ENCODE measurements at regions not wholly inside any gene's neighbourhood (a gene's known extent, or its start where the extent isn't known, plus 50 kb on each side); places are given as distances from the start of the nearest gene placed in this dataset.

DNA sequence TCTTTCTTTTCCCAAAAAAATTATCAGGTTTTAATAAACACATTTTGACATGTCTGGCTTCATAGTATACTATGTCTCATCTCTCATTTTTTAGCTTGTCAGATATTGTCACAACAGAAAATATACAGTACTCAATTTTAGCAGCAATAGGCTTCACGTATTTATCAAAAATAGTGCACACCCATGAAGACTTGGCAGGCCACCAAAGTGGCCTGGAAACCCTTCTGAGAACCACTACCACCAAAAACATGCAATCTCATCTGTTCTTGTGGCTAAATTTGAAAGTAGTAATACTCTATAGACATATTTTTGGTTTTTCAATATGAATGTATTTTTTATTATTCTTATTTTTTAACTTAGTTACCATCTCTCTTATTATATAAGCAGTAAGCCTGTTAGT, 1094.5 kb upstream of the LRRN3 start:
- no peak overlapping the region for H3K4me3 ChIP-seq (ENCODE audit: low read length)
- no peak overlapping the region for H2BK5ac ChIP-seq (ENCODE audit: low read length)
- no peaks in the 10 kb centered on the region for H3K79me2 ChIP-seq (ENCODE audit: control insufficient read depth, insufficient read depth, low read length)
- H3K27me3 ChIP-seq (ENCODE audit: insufficient read depth, low read length, poor library complexity) = no peaks in the 10 kb centered on the region
- H2BK15ac ChIP-seq (replicated peaks; ENCODE audit: low read depth) = no peak overlapping the region
- H4K5ac ChIP-seq (ENCODE audit: low read length) = no peak overlapping the region
- no peak for DNase-seq
- no peak overlapping the region for H2AK5ac ChIP-seq (ENCODE audit: low read length)
- no peak overlapping the region for H3K56ac ChIP-seq (ENCODE audit: low read length)
- WGBS (ENCODE audit: extremely low coverage, insufficient coverage, low lambda C conversion rate) = no CpG with 5 or more reads among the region's 1 CpG
- H3K4ac ChIP-seq (ENCODE audit: low read depth, low read length) = no peak overlapping the region
- no peak overlapping the region for H3K9ac ChIP-seq (ENCODE audit: low read length)
- H3K18ac ChIP-seq (ENCODE audit: low read length) = no peak overlapping the region
- H2BK120ac ChIP-seq (ENCODE audit: low read depth, low read length) = no peak overlapping the region
- H3K23ac ChIP-seq (ENCODE audit: low read length) = no peak overlapping the region
- no peaks in the 10 kb centered on the region for H3K4me1 ChIP-seq (ENCODE audit: control insufficient read depth, low read depth, low read length)
- H3K36me3 ChIP-seq (ENCODE audit: control insufficient read depth, insufficient read depth, low read length) = no peaks in the 10 kb centered on the region
- no peak overlapping the region for H4K8ac ChIP-seq (ENCODE audit: low read depth, low read length)
- H3K27ac ChIP-seq (ENCODE audit: low read depth, low read length) = no peak overlapping the region
- H3K79me1 ChIP-seq (ENCODE audit: low read length) = no peaks in the 10 kb centered on the region
- H3K4me2 ChIP-seq (ENCODE audit: low read length) = no peak overlapping the region

DNA sequence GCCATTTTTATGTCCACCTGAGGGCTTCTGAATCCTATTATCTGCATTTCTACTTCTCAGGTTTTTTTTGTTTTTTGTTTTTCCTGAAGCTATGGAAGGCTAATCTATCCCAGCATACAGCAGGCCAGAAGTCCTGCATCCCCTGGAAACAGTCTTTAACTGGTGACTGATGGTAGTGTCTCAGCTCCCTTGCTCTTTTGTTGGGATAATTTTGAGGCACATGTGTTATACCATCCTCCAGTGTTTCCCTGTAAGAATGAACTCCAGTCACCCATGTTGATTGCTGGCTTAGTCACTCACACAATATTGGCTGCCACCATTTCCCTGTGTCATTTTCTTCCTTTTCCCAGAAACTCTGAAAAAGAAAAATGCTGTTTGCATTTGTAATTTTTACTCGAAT, 1094.0 kb upstream of the LRRN3 start:
- Histone ChIP-seq H3K27me3 (ENCODE audit: insufficient read depth, low read length, poor library complexity) (no peaks in the 10 kb centered on the region), H2AK5ac (ENCODE audit: low read length) (no peak overlapping the region), H3K4me2 (ENCODE audit: low read length) (no peak overlapping the region), H2BK15ac (replicated peaks; ENCODE audit: low read depth) (no peak overlapping the region), H3K23ac (ENCODE audit: low read length) (no peak overlapping the region), H2BK120ac (ENCODE audit: low read depth, low read length) (no peak overlapping the region), H3K4me1 (ENCODE audit: control insufficient read depth, low read depth, low read length) (no peaks in the 10 kb centered on the region), H3K36me3 (ENCODE audit: control insufficient read depth, insufficient read depth, low read length) (no peaks in the 10 kb centered on the region), H4K5ac (ENCODE audit: low read length) (no peak overlapping the region), H3K27ac (ENCODE audit: low read depth, low read length) (no peak overlapping the region), H3K79me2 (ENCODE audit: control insufficient read depth, insufficient read depth, low read length) (no peaks in the 10 kb centered on the region), H3K56ac (ENCODE audit: low read length) (no peak overlapping the region), H4K8ac (ENCODE audit: low read depth, low read length) (no peak overlapping the region), H3K18ac (ENCODE audit: low read length) (no peak overlapping the region), H3K4ac (ENCODE audit: low read depth, low read length) (no peak overlapping the region), H3K4me3 (ENCODE audit: low read length) (no peak overlapping the region), H2BK5ac (ENCODE audit: low read length) (no peak overlapping the region), H3K9ac (ENCODE audit: low read length) (no peak overlapping the region), H3K79me1 (ENCODE audit: low read length) (no peaks in the 10 kb centered on the region)
- no CpG with 5 or more reads among the region's 1 CpG for WGBS (ENCODE audit: extremely low coverage, insufficient coverage, low lambda C conversion rate)
- DNase-seq = no peak

DNA sequence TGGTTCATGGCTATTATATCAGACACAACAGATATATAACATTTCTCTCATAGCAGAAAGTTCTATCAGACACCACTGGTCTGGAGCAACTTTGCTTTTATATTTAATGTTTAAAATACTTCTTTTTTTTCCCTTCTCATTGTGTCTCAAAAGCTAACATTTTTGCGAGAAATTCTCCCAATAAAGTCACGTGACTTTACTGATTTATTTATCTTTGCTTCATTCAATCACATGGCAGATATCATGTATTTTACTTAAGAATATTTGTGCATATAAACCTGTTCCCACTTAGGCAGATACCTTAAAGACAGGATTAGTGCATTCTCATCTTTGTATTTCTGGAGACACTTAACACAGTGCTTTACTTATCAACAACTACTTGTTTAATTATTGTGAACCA, 1093.1 kb upstream of the LRRN3 start:
- Histone ChIP-seq H3K79me1 (ENCODE audit: low read length) (no peaks in the 10 kb centered on the region), H3K36me3 (ENCODE audit: control insufficient read depth, insufficient read depth, low read length) (no peaks in the 10 kb centered on the region), H3K4me3 (ENCODE audit: low read length) (no peak overlapping the region), H3K27me3 (ENCODE audit: insufficient read depth, low read length, poor library complexity) (no peaks in the 10 kb centered on the region), H3K18ac (ENCODE audit: low read length) (no peak overlapping the region), H3K56ac (ENCODE audit: low read length) (no peak overlapping the region), H2AK5ac (ENCODE audit: low read length) (no peak overlapping the region), H3K9ac (ENCODE audit: low read length) (no peak overlapping the region), H4K8ac (ENCODE audit: low read depth, low read length) (no peak overlapping the region), H3K4ac (ENCODE audit: low read depth, low read length) (no peak overlapping the region), H3K27ac (ENCODE audit: low read depth, low read length) (no peak overlapping the region), H2BK15ac (replicated peaks; ENCODE audit: low read depth) (no peak overlapping the region), H3K23ac (ENCODE audit: low read length) (no peak overlapping the region), H3K79me2 (ENCODE audit: control insufficient read depth, insufficient read depth, low read length) (no peaks in the 10 kb centered on the region), H2BK120ac (ENCODE audit: low read depth, low read length) (no peak overlapping the region), H2BK5ac (ENCODE audit: low read length) (no peak overlapping the region), H4K5ac (ENCODE audit: low read length) (no peak overlapping the region), H3K4me1 (ENCODE audit: control insufficient read depth, low read depth, low read length) (no peaks in the 10 kb centered on the region), H3K4me2 (ENCODE audit: low read length) (no peak overlapping the region)
- DNase-seq = no peak
- no CpG with 5 or more reads among the region's 2 CpGs for WGBS (ENCODE audit: extremely low coverage, insufficient coverage, low lambda C conversion rate)

DNA sequence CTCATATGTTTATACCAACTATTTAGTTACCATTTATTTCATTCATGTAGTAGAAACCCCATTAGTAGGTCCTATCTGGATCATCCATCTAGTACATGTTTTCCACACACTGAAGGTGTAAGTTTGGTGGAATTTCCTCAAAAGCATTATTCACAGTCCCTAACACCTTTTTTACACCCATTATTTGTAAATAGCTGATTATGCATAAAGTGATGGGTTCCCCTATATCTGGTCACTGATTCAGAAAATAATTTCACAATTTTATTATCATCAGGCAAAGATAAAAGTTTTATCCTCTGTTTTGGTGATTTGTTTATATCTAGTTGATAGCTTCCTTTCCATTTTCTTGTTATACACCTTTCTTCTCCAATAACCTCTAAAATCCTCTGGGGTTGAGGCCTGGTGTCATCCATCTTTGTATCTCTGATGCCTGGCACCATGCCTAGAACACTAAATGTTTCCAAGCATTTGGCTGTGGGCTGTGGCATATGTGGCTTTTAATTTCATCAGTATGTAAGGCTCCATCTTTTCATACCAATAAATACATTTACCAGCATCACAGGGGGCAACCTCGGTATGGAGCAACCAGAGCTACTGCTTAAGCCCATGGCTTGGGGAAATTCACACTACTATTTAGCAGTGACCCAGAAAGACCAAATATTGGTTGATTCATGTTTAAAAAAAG, 1089.5 kb upstream of the LRRN3 start:
- Histone ChIP-seq H3K79me2 (ENCODE audit: control insufficient read depth, insufficient read depth, low read length) (no peaks in the 10 kb centered on the region), H3K4me1 (ENCODE audit: control insufficient read depth, low read depth, low read length) (no peaks in the 10 kb centered on the region)
- WGBS (ENCODE audit: extremely low coverage, insufficient coverage, low lambda C conversion rate) = no CpG with 5 or more reads among the region's 1 CpG

DNA sequence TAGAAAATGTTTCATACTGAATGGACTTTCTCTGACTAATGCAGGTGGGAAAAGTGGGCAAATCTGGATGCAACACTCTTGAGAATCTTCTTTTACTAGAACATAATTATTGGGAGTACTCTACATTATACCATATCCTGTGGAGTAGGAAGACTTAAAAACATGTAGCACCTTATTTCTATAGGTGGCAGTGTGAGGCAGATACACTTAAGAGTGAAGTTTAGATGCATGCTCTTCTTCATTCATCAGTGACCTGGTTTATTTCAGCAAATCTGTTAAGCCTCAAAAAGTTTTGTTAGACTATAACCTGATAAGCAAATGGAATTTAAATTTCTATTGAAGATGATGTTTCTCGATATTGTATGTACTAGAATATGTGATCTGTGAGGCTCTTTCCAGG, 1087.1 kb upstream of the LRRN3 start:
- H3K27ac ChIP-seq (ENCODE audit: low read depth, low read length) = no peak overlapping the region
- H2BK5ac ChIP-seq (ENCODE audit: low read length) = no peak overlapping the region

More for the DNA sequence above, 1089.5 kb upstream of the LRRN3 start:
- Histone ChIP-seq H3K36me3 (ENCODE audit: control insufficient read depth, insufficient read depth, low read length) (no peaks in the 10 kb centered on the region), H3K4me2 (ENCODE audit: low read length) (no peak overlapping the region), H2BK120ac (ENCODE audit: low read depth, low read length) (no peak overlapping the region), H4K5ac (ENCODE audit: low read length) (no peak overlapping the region), H2BK15ac (replicated peaks; ENCODE audit: low read depth) (no peak overlapping the region), H3K27me3 (ENCODE audit: insufficient read depth, low read length, poor library complexity) (no peaks in the 10 kb centered on the region), H3K56ac (ENCODE audit: low read length) (no peak overlapping the region), H3K9ac (ENCODE audit: low read length) (no peak overlapping the region), H3K79me1 (ENCODE audit: low read length) (no peaks in the 10 kb centered on the region), H3K4ac (ENCODE audit: low read depth, low read length) (no peak overlapping the region), H3K18ac (ENCODE audit: low read length) (no peak overlapping the region), H4K8ac (ENCODE audit: low read depth, low read length) (no peak overlapping the region), H3K4me3 (ENCODE audit: low read length) (no peak overlapping the region), H2AK5ac (ENCODE audit: low read length) (no peak overlapping the region), H3K27ac (ENCODE audit: low read depth, low read length) (no peak overlapping the region), H2BK5ac (ENCODE audit: low read length) (no peak overlapping the region), H3K23ac (ENCODE audit: low read length) (no peak overlapping the region)
- DNase-seq = no peak

More for the DNA sequence above, 1087.1 kb upstream of the LRRN3 start:
- Histone ChIP-seq H2BK15ac (replicated peaks; ENCODE audit: low read depth) (no peak overlapping the region), H2BK120ac (ENCODE audit: low read depth, low read length) (no peak overlapping the region), H3K4me3 (ENCODE audit: low read length) (no peak overlapping the region), H3K18ac (ENCODE audit: low read length) (no peak overlapping the region), H2AK5ac (ENCODE audit: low read length) (no peak overlapping the region), H3K4ac (ENCODE audit: low read depth, low read length) (no peak overlapping the region), H3K79me2 (ENCODE audit: control insufficient read depth, insufficient read depth, low read length) (no peaks in the 10 kb centered on the region), H4K5ac (ENCODE audit: low read length) (no peak overlapping the region), H3K23ac (ENCODE audit: low read length) (no peak overlapping the region), H3K4me2 (ENCODE audit: low read length) (no peak overlapping the region), H3K4me1 (ENCODE audit: control insufficient read depth, low read depth, low read length) (no peaks in the 10 kb centered on the region), H3K27me3 (ENCODE audit: insufficient read depth, low read length, poor library complexity) (no peaks in the 10 kb centered on the region), H3K79me1 (ENCODE audit: low read length) (no peaks in the 10 kb centered on the region), H3K56ac (ENCODE audit: low read length) (no peak overlapping the region), H3K36me3 (ENCODE audit: control insufficient read depth, insufficient read depth, low read length) (no peaks in the 10 kb centered on the region), H4K8ac (ENCODE audit: low read depth, low read length) (no peak overlapping the region), H3K9ac (ENCODE audit: low read length) (no peak overlapping the region)
- peak; percentile 4 for DNase-seq
- WGBS (ENCODE audit: extremely low coverage, insufficient coverage, low lambda C conversion rate) = no CpG with 5 or more reads among the region's 1 CpG

Data from mesendoderm (in vitro differentiated cells).